HS-5 (cell line): ENCODE measurements at regions not wholly inside any gene's neighbourhood (a gene's known extent, or its start where the extent isn't known, plus 50 kb on each side); places are given as distances from the start of the nearest gene placed in this dataset.

ENCODE experiments used
- DNase-seq: peaks from one replicate; pipeline ENCODE4 v3.0.0-alpha.2; 2012; ENCODE audit warnings: low read depth

DNA sequence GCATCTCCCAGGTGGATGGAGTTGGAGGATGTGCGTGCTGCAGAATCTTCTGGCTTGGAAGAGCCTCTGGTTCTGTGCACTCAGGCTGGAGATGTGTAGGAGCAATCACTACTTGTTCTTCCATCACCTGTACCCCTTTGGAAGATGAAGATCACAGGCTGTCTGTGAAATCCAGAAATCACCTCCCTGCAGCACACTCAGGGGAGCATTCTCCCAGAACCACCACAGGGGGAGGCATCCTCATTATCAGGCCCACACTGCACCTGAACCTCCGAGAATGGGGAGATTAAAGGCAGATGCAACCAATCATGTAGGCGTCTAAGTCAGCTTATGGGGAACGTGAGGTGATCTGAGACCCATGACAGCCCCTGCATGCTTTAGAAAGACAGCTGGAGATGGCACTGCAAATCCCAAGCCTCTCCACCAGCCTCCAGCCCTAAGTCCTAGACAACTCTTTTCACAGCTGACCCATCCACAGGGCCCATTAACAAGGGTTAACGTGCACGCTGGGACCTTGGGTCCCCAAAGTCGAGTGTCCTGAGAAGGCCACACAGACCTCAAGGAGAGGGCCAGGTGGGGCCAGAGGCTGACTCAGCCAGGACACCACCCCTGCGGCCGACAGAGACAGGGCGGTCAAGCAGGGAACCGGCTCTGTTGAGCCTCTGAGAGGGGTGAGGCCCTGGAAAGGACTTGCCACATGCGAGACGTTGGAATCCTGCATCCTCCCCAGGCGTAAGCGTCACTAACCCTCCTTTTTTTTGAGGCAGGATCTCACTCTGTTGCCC lies 314.9 kb downstream of the EIPR1 start:
- no peak for DNase-seq

DNA sequence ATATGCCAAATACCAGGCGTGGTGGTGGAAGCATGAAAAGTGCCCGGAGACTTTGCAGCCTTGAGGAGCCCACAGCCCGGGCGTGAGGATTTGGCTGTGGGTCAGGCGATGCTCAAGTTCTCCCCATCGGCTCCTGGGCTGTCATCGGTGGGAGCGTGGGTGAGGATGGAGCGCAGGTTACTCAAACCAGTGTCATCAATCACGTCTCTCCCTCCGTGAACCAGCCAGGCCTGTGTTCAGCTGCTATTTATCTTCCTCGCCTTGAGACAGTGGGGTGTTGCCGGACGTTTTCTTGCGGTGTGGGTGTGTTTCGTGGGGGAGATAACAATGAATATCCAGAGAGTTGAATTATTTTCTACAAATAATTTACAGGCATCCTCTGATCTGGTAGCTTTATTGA lies 317.6 kb downstream of the EIPR1 start:
- DNase-seq, result no peak

DNA sequence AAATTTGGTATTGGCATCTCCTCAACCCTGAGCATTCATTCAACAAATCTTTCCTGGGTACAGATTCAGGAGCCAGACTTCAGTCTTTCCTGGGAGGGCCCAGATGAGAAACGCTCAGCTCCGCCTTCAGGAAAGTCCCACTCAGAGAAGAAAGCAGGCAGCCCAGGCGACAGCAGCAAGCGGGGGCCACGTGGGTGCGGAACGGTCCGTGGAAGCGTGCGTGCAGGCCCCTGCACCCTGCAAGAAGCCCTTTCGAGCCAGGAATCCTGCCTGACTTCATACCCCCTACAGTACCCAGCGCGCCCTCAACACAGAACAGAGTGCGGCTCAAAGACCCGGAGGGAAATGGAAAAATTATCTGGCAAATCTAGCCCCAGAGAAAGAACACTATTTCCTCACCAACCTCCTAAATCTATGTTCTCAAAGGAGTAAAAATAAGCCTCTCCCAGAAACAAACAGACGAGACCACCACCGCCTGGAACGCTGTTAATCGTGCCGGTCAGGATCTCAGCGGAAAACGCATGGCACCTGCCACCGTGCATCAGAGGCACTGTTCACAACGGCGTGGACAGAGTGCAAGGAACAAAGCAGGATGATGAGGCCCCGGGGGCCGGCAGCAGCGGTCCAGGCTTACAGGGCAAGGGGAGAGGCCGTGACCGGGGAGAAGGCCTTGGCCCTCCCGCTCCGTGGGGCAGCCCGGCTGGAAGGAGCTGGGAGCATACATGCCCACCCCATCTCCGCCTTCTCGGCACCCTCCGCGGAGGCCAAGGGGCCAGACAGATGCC lies 318.3 kb downstream of the EIPR1 start:
- no peak for DNase-seq

DNA sequence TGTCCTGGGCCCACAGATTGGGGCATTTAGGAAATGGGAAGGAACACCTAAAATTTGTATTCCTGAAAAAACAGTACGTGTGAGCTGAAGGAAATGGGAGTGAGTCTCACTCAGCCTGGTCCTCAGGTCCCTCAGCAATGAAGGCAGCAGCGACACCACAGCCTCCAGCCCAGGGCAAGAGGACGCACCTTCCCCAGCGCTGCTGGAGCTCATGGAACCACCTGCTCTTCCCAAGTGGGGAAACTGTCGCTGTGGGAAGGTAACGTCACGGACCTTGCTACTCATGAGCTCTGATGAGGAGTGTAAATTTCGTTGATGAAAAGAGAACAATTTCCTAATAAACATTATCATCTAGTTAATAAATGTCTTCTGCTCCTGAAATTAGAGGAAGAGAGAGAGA lies 323.6 kb downstream of the EIPR1 start:
- DNase-seq, result no peak

DNA sequence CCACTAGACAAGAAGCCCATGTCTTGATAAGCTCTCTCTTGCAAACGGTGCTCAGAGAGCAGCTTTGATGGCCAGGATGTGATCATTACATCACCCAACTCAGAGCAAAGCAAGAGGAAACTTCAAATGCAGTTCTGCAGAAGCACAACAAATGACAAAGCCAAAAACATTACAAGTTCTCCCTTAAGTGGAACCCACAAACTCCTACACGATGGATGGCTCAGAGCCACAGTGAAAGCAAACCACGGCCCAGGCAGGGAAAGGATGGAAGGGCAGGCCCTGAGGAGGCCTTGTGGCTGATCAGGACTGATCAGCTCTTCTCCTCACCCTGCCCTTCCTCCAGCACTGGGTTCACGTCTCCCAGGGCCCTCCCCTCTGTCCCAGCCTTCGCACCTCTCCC lies 326.4 kb downstream of the EIPR1 start:
- DNase-seq, result no peak

DNA sequence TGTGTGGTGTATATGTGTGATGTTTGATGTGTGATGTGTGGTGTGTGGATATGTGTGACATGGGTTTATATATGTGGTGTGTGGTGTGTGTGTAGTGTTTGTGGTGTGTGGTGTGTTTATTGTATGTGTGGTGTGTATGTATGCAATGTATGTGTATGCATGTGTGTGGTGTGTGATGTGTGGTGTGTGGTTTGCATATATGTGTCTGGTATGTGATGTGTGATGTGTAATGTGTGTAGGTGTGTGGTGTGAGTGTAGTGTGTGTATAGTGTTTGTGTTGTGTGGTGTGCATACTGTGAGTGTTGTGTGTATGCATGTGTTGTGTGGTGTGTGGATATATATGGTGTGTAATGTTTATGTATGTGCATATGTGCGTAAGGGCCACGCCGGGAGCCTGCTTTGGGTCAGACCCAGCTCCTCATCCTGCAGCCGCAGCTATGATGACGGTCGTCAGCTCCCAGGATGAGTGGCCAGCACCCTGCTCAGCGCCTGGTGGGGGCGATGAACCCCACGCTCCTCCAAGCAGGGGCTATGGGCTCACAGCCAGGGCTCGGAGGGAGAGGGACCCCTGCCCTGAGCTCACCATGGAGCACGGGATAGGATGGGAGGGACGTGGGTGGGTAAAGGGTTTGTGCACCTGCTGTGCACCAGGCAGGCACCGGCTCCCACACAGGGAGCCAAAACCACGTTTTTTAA lies 331.3 kb downstream of the EIPR1 start:
- no peak for DNase-seq

DNA sequence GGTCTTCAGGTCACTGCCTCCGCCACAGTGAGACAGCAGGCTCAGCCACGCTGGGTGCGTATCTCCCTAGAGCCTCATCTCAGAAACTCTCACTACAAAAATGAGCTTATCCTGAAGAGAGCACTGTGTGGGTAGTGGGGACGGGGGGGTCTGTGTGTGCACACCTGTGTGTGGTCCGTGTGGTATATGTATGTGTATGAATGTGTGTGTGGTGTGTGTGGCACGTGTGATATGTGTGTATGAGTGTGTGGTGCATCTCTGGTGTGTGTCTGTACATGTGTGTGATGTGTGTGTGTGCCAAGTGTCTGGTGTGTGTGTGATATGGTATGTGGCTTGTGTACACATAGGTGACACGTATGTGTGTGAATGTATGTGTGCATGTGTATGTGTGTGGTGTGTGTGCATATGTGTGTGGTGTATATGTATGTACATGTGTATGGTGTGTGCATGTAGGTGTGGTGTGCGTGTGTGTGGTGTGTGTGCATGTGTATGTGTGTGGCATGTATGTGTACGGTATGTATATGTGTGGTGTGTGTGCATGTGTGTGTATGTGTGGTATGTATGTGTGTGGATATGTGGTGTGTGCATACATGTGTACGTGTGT lies 332.2 kb downstream of the EIPR1 start:
- DNase-seq, result no peak

DNA sequence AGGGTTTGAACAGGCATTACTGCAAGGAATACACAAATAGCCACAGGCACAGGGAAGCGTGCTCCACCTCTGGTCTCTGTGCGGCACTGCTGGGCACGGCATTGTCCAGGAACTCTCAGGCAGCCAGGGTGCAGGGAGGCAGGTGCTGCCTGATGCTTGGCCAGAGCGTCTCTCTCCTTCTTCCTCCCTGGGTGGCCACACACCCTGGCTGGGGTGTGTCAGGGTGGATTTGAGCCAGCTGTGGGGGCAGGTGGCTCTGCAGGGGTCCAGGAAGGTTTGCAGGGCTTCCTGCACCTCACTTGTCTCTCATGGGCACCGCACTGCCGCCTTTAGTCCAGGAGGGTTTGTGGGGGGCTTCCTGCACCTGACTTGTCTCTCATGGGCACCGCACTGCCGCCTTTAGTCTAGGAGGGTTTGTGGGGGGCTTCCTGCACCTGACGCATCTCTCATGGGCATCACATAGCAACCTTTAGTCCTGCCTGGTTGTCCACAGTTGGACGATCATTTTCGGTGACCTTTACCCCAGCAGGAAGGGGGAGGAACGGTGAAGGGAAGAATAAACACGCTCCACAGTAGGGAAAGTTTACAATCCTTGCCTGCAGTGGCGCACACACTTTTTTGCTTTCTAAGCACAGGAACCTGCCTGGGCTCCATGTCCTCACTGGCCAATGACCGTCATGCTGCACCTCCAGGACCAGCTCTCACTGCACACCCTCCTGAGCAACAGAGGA lies 332.9 kb downstream of the EIPR1 start:
- no peak for DNase-seq

DNA sequence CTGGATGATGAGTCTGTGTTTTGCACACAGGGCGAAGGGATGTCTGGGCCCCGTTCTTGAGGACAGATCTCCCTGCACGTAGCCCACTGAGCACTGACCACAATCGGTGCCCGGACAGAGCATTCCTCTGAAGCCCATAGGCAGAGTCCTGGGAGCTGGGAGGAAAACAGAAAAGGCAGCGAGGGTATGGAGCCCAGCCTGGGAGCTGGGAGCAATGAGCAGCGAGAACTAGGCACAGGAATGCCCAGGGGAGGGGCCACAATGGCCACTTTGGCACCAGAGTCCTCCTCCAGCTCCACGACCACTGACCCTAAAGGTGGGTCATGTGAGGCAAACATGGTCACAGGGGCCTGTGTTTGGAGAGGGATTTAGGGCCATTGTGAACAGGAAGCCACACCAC lies 333.9 kb downstream of the EIPR1 start:
- DNase-seq, result no peak

DNA sequence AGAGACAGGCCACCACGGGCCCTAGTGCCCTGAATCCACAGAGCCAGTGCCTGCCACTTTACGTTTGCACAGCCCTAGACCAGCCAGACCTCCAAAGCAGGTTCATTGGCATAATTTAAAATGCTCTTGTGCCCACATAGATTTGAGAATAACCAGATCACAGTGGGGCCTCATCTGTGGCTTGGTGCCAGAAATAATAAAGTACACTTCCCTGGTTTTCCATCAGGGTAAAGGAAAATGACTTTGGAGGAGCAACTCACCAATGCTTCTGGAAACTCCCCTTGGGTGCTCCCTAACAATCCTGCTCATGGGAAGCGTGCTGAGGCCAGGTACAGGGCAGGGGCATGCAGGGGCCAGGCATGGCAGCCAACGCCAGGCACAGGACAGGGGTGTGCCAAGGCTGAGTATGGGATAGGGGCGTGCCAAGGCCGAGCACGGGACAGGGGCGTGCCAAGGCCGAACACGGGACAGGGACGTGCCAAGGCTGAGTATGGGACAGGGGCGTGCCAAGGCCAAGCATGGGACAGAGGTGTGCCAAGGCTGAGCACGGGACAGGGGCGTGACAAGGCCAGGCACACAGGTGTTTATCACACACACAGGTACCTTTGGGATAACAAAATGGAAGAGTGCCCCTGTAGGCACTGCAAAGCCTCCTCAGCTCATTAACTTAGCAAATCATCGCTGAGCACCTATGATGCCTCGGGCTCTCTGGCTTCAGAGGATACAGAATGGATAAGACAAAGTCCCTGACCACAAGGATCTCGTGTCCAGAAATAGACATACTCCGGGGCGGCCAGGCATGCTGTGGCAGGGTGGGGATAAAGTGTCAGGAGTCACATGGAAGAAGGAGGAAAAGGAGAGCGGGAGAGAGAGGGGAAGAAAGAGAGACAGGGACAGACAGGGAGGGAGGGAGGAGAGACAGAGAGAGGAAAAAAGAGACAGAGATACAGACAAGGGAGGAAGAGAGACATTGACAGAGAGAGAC lies 334.7 kb downstream of the EIPR1 start:
- no peak for DNase-seq

DNA sequence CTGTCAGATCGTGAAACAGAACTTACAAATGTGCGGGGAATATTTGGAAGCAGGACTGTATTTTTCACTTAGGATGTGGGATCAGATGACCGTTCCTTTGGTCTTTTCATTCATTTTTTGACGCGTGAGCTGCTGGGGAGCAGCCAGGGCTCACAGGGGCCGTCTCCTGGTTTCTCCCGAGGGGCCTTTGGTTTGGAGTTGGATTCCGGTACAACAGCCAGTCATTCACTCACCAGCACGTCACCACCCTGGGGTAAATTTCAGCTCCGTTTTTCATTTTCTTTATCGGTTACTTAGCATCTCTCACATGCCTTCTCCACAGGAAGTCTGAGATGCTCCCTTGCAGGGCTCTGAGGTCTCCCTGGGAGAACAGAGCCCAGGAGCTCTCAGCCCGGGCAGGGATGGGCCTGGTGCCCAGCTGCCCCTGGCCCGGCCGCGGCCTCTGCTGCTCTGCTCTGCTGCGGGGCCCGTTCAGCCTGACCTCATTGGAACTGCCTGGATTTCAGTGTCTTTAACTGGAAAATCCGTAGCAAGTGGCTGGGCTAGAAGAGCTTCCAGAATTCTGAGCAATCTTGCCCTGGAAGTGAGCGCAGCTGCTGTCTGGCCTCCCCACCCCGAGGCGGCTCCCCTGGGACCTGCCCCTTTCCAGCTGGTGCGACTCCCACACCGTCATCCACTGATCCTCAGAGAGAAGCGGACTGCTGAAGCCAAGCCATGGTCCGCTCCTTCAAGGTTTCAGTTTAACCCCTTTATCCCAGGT lies 335.6 kb downstream of the EIPR1 start:
- no peak for DNase-seq

DNA sequence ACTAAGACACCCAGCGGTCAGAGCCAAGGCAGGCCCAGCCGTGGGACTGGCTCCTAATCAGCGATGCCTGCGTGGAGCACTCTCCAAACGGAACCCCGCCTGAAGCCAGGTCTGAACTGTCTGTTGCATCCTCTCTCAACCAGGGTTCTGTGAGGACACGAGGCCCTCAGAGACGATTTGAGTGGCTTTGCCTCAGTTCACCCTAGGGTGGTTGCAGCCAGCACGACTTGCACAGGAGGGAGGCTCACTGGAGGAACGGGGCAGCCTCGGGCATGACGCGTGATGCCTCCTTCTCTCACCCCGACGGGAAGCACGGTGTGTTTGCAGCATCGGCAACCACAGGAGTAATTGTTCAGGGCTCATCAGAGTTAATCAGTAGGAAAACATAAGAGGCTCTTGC lies 336.4 kb downstream of the EIPR1 start:
- DNase-seq, result no peak

DNA sequence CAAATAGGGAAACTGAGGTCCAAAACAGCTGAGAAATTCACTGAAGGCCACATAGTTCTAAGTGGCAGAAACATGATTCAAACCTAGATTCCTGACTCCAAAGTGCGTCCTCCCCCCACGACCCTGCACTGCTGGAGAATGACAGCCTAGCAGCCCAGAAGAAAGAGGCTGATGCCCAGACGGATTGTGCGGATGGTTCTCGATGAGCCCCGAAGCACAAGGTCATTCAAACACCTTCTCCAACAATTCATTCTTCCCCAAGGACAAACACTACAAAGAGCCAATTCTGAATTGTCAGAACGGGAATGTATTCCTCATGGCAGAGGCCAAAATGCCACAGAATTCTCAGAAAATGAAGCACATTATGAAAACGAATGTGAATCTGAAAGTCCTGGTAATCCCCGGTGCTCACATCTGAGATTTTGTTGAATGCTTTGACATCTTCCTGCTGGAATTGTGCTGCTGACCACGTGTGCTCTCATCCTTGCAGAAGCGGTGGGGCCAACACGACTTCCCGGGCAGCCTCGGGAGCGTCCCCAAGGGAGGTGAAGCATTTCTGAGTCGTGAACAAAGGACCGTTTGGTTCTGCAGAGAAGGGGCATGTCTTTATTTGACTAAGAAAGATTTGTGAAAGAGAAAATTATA lies 337.0 kb downstream of the EIPR1 start:
- no peak for DNase-seq

DNA sequence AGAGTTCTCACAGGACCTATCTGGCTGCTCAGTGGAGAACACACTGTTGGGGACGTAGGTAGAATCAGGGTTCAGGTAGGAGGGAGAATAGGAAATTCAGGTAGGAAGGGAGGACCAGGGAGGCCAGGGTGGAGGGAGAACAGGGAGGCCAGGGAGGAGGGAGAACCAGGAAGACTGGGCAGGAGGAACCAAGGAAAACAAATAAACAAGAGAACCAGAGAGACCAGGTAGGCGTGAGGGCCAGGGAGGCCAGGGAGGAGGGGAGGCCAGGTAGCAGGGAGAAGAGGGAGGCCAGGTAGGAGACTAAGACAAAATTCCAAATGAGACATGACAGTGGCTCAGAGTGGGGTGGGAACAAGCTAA lies 337.6 kb downstream of the EIPR1 start:
- no peak for DNase-seq

DNA sequence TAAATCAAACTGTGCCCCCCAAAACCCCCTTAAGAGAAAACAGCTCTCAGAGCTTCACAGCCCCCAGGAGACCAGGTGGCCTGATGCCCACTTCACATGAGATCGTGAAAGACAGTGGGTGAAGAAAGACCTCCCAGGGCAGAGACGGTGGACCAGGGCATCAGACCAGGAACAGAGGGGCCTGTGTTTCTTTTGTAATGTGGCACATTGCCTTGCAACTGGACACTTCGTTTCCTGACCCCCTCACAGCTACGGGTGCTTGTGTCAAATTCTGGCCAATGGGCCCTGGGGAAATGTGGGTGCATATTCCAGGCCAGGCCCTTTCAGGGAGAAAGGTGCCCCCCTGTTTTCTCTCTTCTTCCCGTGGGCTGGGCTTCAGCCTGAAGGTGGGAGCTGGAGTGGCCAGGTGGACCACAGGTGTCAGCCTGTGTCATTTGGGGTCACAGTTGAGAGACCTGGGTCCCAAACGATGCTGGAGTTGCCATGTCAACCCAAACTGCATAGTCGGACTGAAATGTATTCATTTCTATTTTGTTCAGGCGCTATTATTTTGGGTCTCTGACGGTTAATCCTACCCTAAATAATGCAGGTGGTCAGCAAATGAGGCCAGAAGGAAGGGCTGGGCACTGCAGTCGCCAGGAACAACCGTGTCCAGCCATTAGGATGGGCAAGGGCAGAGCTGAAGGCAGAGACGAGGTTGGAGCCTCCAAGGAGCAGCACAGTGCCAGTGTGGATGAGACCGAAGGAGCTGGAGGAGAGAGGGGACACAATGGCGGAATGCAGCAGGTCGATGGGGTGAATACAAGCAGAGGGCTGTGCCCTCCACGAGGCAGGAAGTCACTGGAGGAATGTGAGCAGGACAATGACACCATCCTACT lies 338.2 kb downstream of the EIPR1 start:
- no peak for DNase-seq

DNA sequence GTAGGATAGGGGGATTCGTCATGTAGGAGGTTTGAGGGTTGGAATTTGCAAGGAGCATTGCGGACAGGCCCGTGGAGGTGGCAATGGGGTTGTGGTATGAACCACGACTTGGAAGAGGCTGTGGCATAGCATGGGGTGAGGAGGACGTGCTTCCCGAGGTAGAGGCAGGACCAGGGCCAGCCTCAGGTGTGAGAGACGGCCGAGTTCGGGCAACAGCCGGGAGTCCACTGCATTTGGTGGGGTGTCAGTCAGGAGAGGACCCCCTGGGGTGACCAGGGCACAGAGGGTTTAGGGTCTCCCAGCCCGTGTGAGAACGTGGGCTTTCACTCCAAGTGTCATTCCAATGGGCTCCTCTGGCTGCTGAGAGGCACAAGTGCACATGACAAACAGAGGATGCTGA lies 339.0 kb downstream of the EIPR1 start:
- no peak for DNase-seq

DNA sequence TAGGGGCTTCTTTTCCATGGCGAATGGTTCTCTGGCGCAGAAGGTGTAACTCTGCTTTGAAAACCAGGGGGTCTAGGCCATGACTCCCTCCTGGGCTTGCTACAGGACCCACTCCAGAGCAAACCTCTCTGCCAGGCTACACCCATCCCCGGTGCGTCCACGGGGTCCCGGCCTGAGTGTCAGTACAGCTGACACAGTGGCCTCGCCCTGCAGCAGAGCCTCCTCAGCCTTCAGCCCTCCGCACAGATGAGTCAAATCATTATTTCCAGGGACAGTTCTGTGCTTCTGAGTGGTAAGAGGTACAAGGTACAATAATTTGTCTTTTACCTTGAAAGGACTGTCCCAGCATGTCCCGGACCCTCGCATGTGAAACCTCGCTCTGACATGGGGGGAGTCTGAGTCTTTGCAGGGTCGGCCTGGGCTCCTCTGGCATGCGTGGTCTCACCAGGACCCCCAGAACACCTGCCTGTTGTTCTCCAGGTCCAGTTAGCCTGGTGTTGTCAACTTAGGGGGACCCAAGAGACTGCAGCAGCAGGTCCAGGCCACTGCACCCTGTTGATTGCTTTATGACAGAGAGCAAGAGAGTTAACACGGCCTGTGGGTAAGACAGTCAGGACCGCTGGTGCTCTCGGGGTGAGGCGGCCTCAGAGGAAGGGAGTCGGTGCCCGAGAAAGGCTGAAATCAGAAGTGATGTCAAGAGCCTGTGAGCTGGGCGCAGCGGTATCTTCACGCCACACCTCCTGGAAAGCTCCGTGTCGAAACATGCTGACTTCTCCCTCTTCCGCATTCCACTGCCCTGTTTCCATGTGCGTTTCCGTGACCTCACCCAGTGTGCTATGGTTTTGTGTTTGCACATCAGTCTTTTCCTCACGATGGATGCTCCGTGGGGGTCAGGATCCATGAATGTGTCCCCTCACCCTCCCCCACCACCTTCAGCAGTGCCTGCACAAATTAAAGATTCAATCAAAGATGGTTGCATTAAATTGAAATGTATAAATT lies 340.1 kb downstream of the EIPR1 start:
- DNase-seq, result no peak
